ENCODE measurements at regions not wholly inside any gene's neighbourhood (a gene's known extent, or its start where the extent isn't known, plus 50 kb on each side); places are given as distances from the start of the nearest gene placed in this dataset.

DNA sequence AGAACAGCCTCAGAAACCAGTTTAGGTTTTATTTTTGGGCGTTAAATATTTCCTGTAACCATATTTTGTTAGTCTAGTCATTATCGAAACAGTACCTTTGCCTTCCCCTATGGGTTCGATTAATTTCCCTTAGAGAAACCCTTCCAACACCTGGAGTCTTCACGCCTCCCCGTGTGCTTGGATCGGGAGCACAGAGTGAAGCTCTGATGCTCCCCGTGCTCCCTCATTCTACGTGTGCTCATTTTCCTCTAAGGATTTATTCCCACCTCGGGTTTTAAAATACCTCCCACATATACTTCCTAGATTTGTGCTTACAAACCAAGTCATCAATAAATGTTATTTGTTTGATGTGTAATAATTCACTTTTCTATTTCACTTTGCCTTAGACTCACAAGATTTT, 142.4 kb downstream of the TTLL2 start:
- TF ChIP-seq, protein P1, sequence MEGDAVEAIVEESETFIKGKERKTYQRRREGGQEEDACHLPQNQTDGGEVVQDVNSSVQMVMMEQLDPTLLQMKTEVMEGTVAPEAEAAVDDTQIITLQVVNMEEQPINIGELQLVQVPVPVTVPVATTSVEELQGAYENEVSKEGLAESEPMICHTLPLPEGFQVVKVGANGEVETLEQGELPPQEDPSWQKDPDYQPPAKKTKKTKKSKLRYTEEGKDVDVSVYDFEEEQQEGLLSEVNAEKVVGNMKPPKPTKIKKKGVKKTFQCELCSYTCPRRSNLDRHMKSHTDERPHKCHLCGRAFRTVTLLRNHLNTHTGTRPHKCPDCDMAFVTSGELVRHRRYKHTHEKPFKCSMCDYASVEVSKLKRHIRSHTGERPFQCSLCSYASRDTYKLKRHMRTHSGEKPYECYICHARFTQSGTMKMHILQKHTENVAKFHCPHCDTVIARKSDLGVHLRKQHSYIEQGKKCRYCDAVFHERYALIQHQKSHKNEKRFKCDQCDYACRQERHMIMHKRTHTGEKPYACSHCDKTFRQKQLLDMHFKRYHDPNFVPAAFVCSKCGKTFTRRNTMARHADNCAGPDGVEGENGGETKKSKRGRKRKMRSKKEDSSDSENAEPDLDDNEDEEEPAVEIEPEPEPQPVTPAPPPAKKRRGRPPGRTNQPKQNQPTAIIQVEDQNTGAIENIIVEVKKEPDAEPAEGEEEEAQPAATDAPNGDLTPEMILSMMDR (IDR thresholded peaks at IDR 0.05): no peak
- TF ChIP-seq POLR2A (IDR thresholded peaks at IDR 0.05): no peak
- Histone ChIP-seq H3K27me3 (no peaks in the 10 kb centered on the region), H3K27ac (no peak overlapping the region), H3K36me3 (no peaks in the 10 kb centered on the region), H3K4me3 (no peak overlapping the region), H3K4me1 (no peaks in the 10 kb centered on the region), H3K9me3 (no peaks in the 10 kb centered on the region)
- WGBS, 2 donors: 83 to 88% methylated on average over 9 of the region's 9 CpGs
- intact Hi-C loops (cut with DNase I): no loop called here
- no peak for DNase-seq

DNA sequence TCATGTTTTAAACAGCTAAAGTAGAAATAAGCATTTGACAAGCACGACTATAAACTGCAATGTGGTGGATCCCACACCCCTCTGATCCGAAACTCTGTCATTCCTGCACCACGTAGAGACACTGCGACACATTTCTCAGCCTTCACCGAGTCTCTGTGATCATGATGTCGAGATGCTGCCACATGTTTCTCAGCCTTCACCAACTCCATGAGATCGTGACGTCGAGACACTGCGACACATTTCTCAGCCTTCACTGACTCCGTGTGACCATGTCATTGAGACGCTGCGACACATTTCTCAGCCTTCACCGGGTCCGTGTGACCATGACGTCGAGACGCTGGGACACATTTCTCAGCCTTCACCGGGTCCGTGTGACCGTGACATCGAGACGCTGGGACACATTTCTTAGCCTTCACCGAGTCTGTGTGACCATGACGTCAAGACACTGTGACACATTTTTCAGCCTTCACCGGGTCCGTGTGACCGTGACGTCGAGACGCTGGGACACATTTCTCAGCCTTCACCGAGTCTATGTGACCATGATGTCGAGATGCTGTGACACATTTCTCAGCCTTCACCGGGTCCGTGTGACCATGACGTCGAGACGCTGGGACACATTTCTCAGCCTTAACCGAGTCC, 143.0 kb downstream of the TTLL2 start:
- WGBS, 2 donors: 90% methylated on average over 39 of the region's 39 CpGs
- DNase-seq: no peak
- H3K4me3 ChIP-seq: no peak overlapping the region
- H3K27me3 ChIP-seq: no peaks in the 10 kb centered on the region
- H3K36me3 ChIP-seq: no peaks in the 10 kb centered on the region
- no peaks in the 10 kb centered on the region for H3K4me1 ChIP-seq
- no peaks in the 10 kb centered on the region for H3K9me3 ChIP-seq
- no peak overlapping the region for H3K27ac ChIP-seq
- no peak for TF ChIP-seq POLR2A (IDR thresholded peaks at IDR 0.05)
- TF ChIP-seq, protein P1 (IDR thresholded peaks at IDR 0.05): no peak
- intact Hi-C loops (cut with DNase I): no loop called here

DNA sequence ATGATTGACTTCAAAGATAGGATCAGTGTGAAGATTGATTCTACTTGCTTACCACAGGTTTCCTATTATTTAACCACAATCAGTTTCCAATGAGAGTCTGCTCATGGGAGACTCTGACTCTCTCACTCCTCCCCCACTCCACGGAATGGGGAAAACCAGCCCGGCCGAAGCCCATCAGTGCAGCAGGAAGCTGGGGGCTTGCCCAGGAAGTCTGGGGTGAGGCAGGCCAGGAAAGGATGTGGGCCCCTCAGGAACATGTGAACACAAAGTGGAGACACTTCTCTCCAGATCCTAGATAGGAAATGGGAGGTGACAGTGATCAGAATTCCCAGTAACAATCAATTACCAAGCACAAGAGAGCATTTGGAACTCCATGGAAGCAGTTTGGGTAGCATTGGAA, 144.2 kb downstream of the TTLL2 start:
- no peak overlapping the region for H3K27ac ChIP-seq
- DNase-seq: no peak

DNA sequence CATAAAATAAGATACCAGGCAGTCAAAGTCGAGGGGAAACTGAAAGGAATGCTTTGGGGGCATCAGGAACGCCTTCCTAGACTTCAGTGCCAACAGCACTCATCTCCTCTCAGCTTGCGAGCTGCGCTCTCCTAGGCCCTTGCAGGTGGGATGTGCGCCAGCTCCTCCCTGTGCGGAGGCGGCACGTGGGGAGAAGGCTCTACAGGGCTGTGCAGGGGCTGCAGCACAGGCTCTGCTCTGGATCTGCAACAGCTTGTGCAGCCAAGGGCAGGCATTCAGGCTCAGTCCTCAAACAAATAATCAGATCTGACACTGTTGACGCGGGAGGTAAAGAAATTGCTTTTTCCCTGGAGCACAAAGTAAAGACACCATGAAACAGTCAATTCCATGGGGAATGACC, 144.8 kb downstream of the TTLL2 start:
- no peak overlapping the region for H3K27ac ChIP-seq
- H3K36me3 ChIP-seq: no peaks in the 10 kb centered on the region
- 54 to 62% methylated on average over 7 to 8 of the region's 10 CpGs for WGBS, 2 donors
- intact Hi-C loops (cut with DNase I): no loop called here
- H3K4me1 ChIP-seq: no peaks in the 10 kb centered on the region
- H3K9me3 ChIP-seq: no peaks in the 10 kb centered on the region
- DNase-seq: no peak
- no peaks in the 10 kb centered on the region for H3K27me3 ChIP-seq
- H3K4me3 ChIP-seq: no peak overlapping the region
- TF ChIP-seq, protein P1 (IDR thresholded peaks at IDR 0.05): no peak
- no peak for TF ChIP-seq POLR2A (IDR thresholded peaks at IDR 0.05)

More for the DNA sequence above, 144.2 kb downstream of the TTLL2 start:
- WGBS, 2 donors: no CpG with 5 or more reads among the region's 3 CpGs
- no peaks in the 10 kb centered on the region for H3K27me3 ChIP-seq
- no peak overlapping the region for H3K4me3 ChIP-seq
- TF ChIP-seq, protein P1 (IDR thresholded peaks at IDR 0.05): no peak
- TF ChIP-seq POLR2A (IDR thresholded peaks at IDR 0.05): no peak
- intact Hi-C loops (cut with DNase I): no loop called here
- H3K9me3 ChIP-seq: no peaks in the 10 kb centered on the region
- H3K36me3 ChIP-seq: no peaks in the 10 kb centered on the region
- no peaks in the 10 kb centered on the region for H3K4me1 ChIP-seq

DNA sequence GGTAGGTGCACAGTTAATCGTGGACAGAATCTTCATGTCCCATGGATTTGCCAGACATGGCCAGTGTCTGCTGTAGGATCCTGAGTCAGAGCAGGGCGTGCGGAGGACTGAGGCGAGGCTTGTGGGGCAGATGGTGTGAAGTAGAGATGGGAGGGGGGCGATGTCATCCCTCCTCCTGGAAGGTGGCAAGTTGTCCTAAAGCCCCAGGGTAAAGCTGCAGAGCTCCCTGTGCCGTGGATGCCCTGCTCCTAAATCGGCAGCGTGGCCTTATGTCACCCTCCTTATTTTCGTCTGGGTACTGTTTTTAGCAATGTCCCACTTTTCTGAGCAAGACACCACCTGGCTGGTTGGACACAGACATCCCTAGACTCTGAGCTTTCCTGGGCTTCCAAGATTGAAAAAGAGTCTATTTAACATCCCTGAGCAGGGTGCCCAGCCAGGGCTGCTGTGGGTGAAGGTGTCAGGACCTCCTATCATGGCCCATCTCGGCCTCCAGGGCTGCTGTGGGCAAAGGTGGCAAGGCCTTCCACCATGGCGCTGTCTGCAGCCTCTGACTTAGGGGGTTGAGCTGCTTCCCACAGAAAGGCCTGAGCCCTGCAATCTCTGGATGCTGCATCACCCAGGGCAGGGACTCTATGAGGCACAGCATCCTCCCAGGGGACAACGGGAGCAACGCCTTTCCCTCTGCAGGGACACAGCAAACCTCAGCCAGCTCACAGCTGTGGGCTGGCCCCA, 145.4 kb downstream of the TTLL2 start:
- TF ChIP-seq POLR2A (IDR thresholded peaks at IDR 0.05): no peak
- TF ChIP-seq, protein P1 (IDR thresholded peaks at IDR 0.05): no peak
- intact Hi-C loops (cut with DNase I): no loop called here
- Histone ChIP-seq H3K36me3 (no peaks in the 10 kb centered on the region), H3K27me3 (no peaks in the 10 kb centered on the region), H3K9me3 (no peaks in the 10 kb centered on the region), H3K4me1 (no peaks in the 10 kb centered on the region), H3K4me3 (no peak overlapping the region), H3K27ac (no peak overlapping the region)
- no peak for DNase-seq
- WGBS, 2 donors: 60 to 89% methylated on average over 6 to 10 of the region's 13 CpGs
